SU-DHL-6 (cell line): ENCODE measurements at regions not wholly inside any gene's neighbourhood (a gene's known extent, or its start where the extent isn't known, plus 50 kb on each side); places are given as distances from the start of the nearest gene placed in this dataset.

Experiments
- H2AFZ ChIP-seq: fragments of 200-600 bp; sonication (generic); 2 replicates; pipeline ENCODE4 v1.6.1; 2014; ENCODE audit warnings: low read depth, mild to moderate bottlenecking, moderate library complexity, mixed read lengths, antibody characterized with exemption, low read length; ENCODE audit not compliant: severe bottlenecking
- H3F3A ChIP-seq: fragments of 200-600 bp; shearing (Covaris generic); 2 replicates; pipeline ENCODE4 v1.6.0; 2016; ENCODE audit warnings: antibody characterized with exemption, mild to moderate bottlenecking; ENCODE audit not compliant: insufficient read depth
- H3K27ac ChIP-seq: fragments of 200-600 bp; sonication (generic); 2 replicates; pipeline ENCODE4 v1.5.1; 2016; ENCODE audit warnings: low read depth, mild to moderate bottlenecking, low read length, moderate library complexity, mixed read lengths
- H3K27me3 ChIP-seq: fragments of 200-600 bp; sonication (generic), shearing (Covaris generic); 2 replicates; pipeline ENCODE4 v1.6.0; 2014; ENCODE audit warnings: mild to moderate bottlenecking, low read length
- H3K36me3 ChIP-seq: fragments of 200-600 bp; sonication (generic); 2 replicates; pipeline ENCODE4 v1.6.1; 2014; ENCODE audit warnings: mild to moderate bottlenecking, low read length, mixed read lengths
- H3K4me2 ChIP-seq: fragments of 300-600, 200-600 bp; shearing (Covaris generic), sonication (generic); 2 replicates; pipeline ENCODE4 v1.6.0; 2014; ENCODE audit warnings: low read length, low read depth, mild to moderate bottlenecking; ENCODE audit not compliant: poor library complexity, severe bottlenecking
- H3K4me3 ChIP-seq: fragments of 200-600 bp; sonication (generic); 2 replicates; pipeline ENCODE4 v1.5.1; 2014; ENCODE audit warnings: antibody characterized with exemption, low read length, mild to moderate bottlenecking, mixed read lengths; ENCODE audit not compliant: insufficient read depth, poor library complexity, severe bottlenecking
- H3K79me2 ChIP-seq: fragments of 200-600 bp; sonication (generic); 2 replicates; pipeline ENCODE4 v1.6.1; 2014; ENCODE audit warnings: mild to moderate bottlenecking, low read length, moderate library complexity; ENCODE audit not compliant: insufficient read depth
- H3K9ac ChIP-seq: fragments of 200-600 bp; sonication (generic); 2 replicates; pipeline ENCODE4 v1.7.0; 2014; ENCODE audit warnings: mild to moderate bottlenecking, low read length
- H3K9me2 ChIP-seq: fragments of 200-600 bp; sonication (generic); replicated peaks from 2 replicates; pipeline ENCODE4 v1.6.1; 2014; ENCODE audit warnings: low read length; ENCODE audit not compliant: insufficient read depth
- H3K9me3 ChIP-seq: fragments of 200-600 bp; sonication (generic); 2 replicates; pipeline ENCODE4 v1.6.1; 2014; ENCODE audit warnings: low read length, mixed read lengths; ENCODE audit not compliant: insufficient read depth
- H4K20me1 ChIP-seq: fragments of 200-600 bp; sonication (generic); 2 replicates; pipeline ENCODE4 v1.6.1; 2014; ENCODE audit warnings: low read depth, mild to moderate bottlenecking, antibody characterized with exemption, low read length, moderate library complexity, mixed read lengths
- CTCF ChIP-seq: fragments of 200-600 bp; sonication (generic); IDR thresholded peaks from one replicate; pipeline ENCODE4 v1.5.1; 2017; ENCODE audit warnings: antibody characterized with exemption, mild to moderate bottlenecking, low read length, moderate library complexity; ENCODE audit not compliant: insufficient read depth, poor library complexity, severe bottlenecking
- EZH2phosphoT487 ChIP-seq: fragments of 200-600 bp; sonication (generic), shearing (Covaris generic); conservative IDR thresholded peaks from 2 replicates; pipeline ENCODE4 v1.6.1; 2018; ENCODE audit warnings: mild to moderate bottlenecking, antibody characterized with exemption, low read length, moderate library complexity, mixed read lengths

- Histone ChIP-seq H4K20me1 (no peaks in the 10 kb centered on the region), H3K27ac (no peak overlapping the region), H3K79me2 (no peaks in the 10 kb centered on the region), H3K9me3 (no peaks in the 10 kb centered on the region), H3K4me3 (no peak overlapping the region), H3K4me2 (no peak overlapping the region), H3K9me2 (no peaks in the 10 kb centered on the region), H2AFZ (no peak overlapping the region), H3K9ac (no peak overlapping the region), H3K27me3 (no peaks in the 10 kb centered on the region), H3F3A (no peaks in the 10 kb centered on the region), H3K36me3 (no peaks in the 10 kb centered on the region)
- TF ChIP-seq CTCF (no peak), EZH2phosphoT487 (no peak)
Measured at GRCh38 chr4:181013162-181013561, 1230.0 kb upstream of the TENM3 start.

- H3K27ac ChIP-seq = no peak overlapping the region
- no peaks in the 10 kb centered on the region for H4K20me1 ChIP-seq
- no peaks in the 10 kb centered on the region for H3K9me2 ChIP-seq
- H3K9ac ChIP-seq = no peak overlapping the region
- H3F3A ChIP-seq = no peaks in the 10 kb centered on the region
- no peak overlapping the region for H3K4me2 ChIP-seq
- no peaks in the 10 kb centered on the region for H3K9me3 ChIP-seq
- no peaks in the 10 kb centered on the region for H3K36me3 ChIP-seq
- no peaks in the 10 kb centered on the region for H3K27me3 ChIP-seq
- H3K79me2 ChIP-seq = no peaks in the 10 kb centered on the region
- H3K4me3 ChIP-seq = no peak overlapping the region
- TF ChIP-seq EZH2phosphoT487 = no peak
- no peak for TF ChIP-seq CTCF
- no peak overlapping the region for H2AFZ ChIP-seq
Measured at GRCh38 chr4:181017038-181017437, 1226.2 kb upstream of the TENM3 start.

- H3K4me2 ChIP-seq = no peak overlapping the region
- H3F3A ChIP-seq = no peaks in the 10 kb centered on the region
Measured at GRCh38 chr4:181018472-181018871, 1224.7 kb upstream of the TENM3 start.

GRCh38 chr4:181018913-181019312 lies 1224.3 kb upstream of the TENM3 start:
- Histone ChIP-seq H3K4me3 (no peak overlapping the region), H2AFZ (no peak overlapping the region), H3F3A (no peaks in the 10 kb centered on the region), H3K36me3 (no peaks in the 10 kb centered on the region), H4K20me1 (no peaks in the 10 kb centered on the region), H3K9me3 (no peaks in the 10 kb centered on the region), H3K9ac (no peak overlapping the region), H3K27ac (no peak overlapping the region), H3K4me2 (no peak overlapping the region), H3K9me2 (no peaks in the 10 kb centered on the region), H3K27me3 (no peaks in the 10 kb centered on the region), H3K79me2 (no peaks in the 10 kb centered on the region)
- TF ChIP-seq EZH2phosphoT487 = no peak
- no peak for TF ChIP-seq CTCF

More at GRCh38 chr4:181018472-181018871, 1224.7 kb upstream of the TENM3 start:
- H3K27ac ChIP-seq = no peak overlapping the region
- no peaks in the 10 kb centered on the region for H3K9me2 ChIP-seq
- H2AFZ ChIP-seq = no peak overlapping the region
- H3K36me3 ChIP-seq = no peaks in the 10 kb centered on the region
- no peaks in the 10 kb centered on the region for H4K20me1 ChIP-seq
- H3K27me3 ChIP-seq = no peaks in the 10 kb centered on the region
- H3K79me2 ChIP-seq = no peaks in the 10 kb centered on the region
- H3K4me3 ChIP-seq = no peak overlapping the region
- H3K9ac ChIP-seq = no peak overlapping the region
- no peak for TF ChIP-seq EZH2phosphoT487
- no peaks in the 10 kb centered on the region for H3K9me3 ChIP-seq
